Smooth muscle cell (in vitro differentiated cells): ENCODE measurements at regions not wholly inside any gene's neighbourhood (a gene's known extent, or its start where the extent isn't known, plus 50 kb on each side); places are given as distances from the start of the nearest gene placed in this dataset.
"Not testable (repeated sequence)": the region's sequence is repeated elsewhere in the genome, so short reads cannot be mapped to it uniquely, and the experiment has no call there.

Experiments used
- DNase-seq: peaks from one replicate; lab custom pipeline; 2025; ENCODE audit not compliant: unreplicated experiment; lab: John Stamatoyannopoulos, UW
- H2AFZ ChIP-seq: fragments of 200-600 bp; sonication (generic); 2 replicates; pipeline ENCODE4 v1.6.0; 2016; ENCODE audit warnings: antibody characterized with exemption, low read depth, mild to moderate bottlenecking
- H3F3A ChIP-seq: fragments of 200-600 bp; sonication (generic); 2 replicates; pipeline ENCODE4 v1.6.0; 2017; ENCODE audit warnings: antibody characterized with exemption, low read depth
- H3K27ac ChIP-seq: fragments of 200-600 bp; sonication (generic); 2 replicates; pipeline ENCODE4 v1.5.1; 2016; ENCODE audit warnings: low read depth, mild to moderate bottlenecking
- H3K27me3 ChIP-seq: fragments of 200-600 bp; sonication (generic); 2 replicates; pipeline ENCODE4 v1.6.1; 2016; ENCODE audit warnings: low read depth, mild to moderate bottlenecking
- H3K36me3 ChIP-seq: fragments of 200-600 bp; sonication (generic); 2 replicates; pipeline ENCODE4 v1.5.1; 2016; ENCODE audit warnings: low read depth
- H3K4me1 ChIP-seq: fragments of 200-600 bp; sonication (generic); 2 replicates; pipeline ENCODE4 v1.5.1; 2016; ENCODE audit warnings: low read depth
- H3K4me2 ChIP-seq: fragments of 200-600 bp; sonication (generic); 2 replicates; pipeline ENCODE4 v1.6.0; 2016; ENCODE audit warnings: mild to moderate bottlenecking
- H3K4me3 ChIP-seq: fragments of 200-600 bp; sonication (generic); 2 replicates; pipeline ENCODE4 v1.5.1; 2016; ENCODE audit warnings: mild to moderate bottlenecking
- H3K79me2 ChIP-seq: fragments of 200-600 bp; sonication (generic); 2 replicates; pipeline ENCODE4 v1.6.0; 2016; ENCODE audit warnings: low read depth, mild to moderate bottlenecking
- H3K9ac ChIP-seq: fragments of 200-600 bp; sonication (generic); 2 replicates; pipeline ENCODE4 v1.6.0; 2016; ENCODE audit warnings: low read depth
- H3K9me3 ChIP-seq: fragments of 200-600 bp; sonication (generic); replicated peaks from 2 replicates; pipeline ENCODE4 v1.5.1; 2016; ENCODE audit warnings: low read depth
- H4K20me1 ChIP-seq: fragments of 200-600 bp; sonication (generic); 2 replicates; pipeline ENCODE4 v1.6.0; 2016; ENCODE audit warnings: low read depth
- WGBS: methylation state at CpG from one replicate; pipeline ENCODE4 v1.1.7; 2016; ENCODE audit warnings: low lambda C conversion rate; 5-methylcytosine and 5-hydroxymethylcytosine counted together

DNA sequence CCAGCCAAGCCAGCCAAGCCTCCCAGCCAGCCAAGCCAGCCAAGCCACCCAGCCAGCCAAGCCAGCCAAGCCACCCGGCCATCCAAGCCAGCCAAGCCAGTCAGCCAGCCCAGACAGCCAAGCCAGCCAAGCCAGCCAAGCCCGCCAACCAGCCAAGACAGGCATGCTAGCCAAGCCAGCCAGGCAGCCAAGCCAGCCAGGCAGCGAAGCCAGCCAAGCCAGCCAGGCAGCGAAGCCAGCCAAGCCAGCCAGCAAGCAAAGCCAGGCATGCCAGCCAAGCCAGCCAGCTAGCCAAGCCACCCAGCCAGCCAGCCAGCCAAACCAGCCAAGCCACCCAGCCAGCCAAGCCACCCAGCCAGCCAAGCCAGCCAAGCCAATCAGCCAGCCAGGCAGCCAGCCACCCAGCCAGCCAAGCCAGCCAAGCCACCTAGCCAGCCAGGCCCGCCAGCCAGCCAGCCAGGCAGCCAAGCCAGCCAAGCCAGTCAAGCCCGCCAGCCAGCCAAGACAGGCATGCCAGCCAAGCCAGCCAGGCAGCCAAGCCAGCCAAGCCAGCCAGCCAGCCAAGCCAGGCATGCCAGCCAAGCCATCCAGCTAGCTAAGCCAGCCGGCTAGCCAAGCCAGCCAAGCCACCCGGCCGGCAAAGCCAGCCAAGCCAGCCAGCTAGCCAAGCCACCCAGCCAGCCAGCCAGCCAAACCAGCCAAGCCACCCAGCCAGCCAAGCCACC, 318.5 kb upstream of the PLGLB2 start:
- WGBS, result 85% methylated on average over 9 of the region's 9 CpGs

DNA sequence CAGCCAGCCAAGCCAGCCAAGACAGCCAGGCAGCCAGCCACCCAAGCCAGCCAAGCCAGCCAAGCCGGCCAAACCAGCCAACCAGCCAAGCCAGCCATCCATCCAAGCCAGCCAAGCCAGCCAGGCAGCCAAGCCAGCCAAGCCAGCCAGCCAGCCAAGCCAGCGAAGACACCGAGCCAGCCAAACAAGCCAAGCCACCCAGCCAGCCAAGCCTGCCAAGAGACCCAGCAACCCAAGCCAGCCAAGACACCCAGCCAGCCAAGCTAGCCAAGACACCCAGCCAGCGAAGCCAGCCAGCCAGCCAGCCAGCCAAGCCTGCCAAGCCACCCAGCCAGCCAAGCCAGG, 318.0 kb upstream of the PLGLB2 start:
- not testable (repeated sequence) for DNase-seq, H3K27ac ChIP-seq, H2AFZ ChIP-seq, H3K36me3 ChIP-seq, H3K4me3 ChIP-seq, H3K4me2 ChIP-seq, H3K4me1 ChIP-seq, H3K27me3 ChIP-seq, H3F3A ChIP-seq, H3K79me2 ChIP-seq, H3K9me3 ChIP-seq, H3K9ac ChIP-seq, H4K20me1 ChIP-seq
- 96% methylated on average over 4 of the region's 4 CpGs for WGBS

More for the DNA sequence above, 318.5 kb upstream of the PLGLB2 start:
- not testable (repeated sequence) for DNase-seq, H3K4me1 ChIP-seq, H3K9ac ChIP-seq, H3K36me3 ChIP-seq, H3F3A ChIP-seq, H3K4me2 ChIP-seq, H4K20me1 ChIP-seq, H2AFZ ChIP-seq, H3K79me2 ChIP-seq, H3K9me3 ChIP-seq, H3K4me3 ChIP-seq, H3K27me3 ChIP-seq, H3K27ac ChIP-seq

DNA sequence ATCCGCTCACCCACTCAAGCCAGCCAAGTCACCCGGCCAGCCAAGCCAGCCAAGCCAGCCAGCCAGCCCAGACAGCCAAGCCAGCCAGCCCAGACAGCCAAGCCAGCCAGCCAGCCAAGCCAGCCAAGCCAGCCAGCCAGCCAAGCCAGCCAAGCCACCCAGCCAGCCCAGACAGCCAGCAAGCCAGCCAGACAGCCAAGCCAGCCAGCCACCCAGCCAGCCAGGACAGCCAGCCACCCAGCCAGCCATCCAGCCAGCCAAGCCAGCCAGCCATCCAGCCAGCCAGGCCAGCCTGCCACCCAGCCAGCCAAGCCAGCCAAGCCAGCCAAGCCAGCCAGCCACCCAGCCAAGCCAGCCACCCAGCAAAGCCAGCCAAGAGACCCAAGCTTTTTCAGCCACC, 316.8 kb upstream of the PLGLB2 start:
- not testable (repeated sequence) for H4K20me1 ChIP-seq, H3K9me3 ChIP-seq, H3K27ac ChIP-seq, H3K36me3 ChIP-seq, H3K4me2 ChIP-seq, H3F3A ChIP-seq, H2AFZ ChIP-seq, H3K4me3 ChIP-seq, H3K4me1 ChIP-seq, DNase-seq, H3K27me3 ChIP-seq, H3K79me2 ChIP-seq, H3K9ac ChIP-seq
- 100% methylated on average over 2 of the region's 2 CpGs for WGBS

DNA sequence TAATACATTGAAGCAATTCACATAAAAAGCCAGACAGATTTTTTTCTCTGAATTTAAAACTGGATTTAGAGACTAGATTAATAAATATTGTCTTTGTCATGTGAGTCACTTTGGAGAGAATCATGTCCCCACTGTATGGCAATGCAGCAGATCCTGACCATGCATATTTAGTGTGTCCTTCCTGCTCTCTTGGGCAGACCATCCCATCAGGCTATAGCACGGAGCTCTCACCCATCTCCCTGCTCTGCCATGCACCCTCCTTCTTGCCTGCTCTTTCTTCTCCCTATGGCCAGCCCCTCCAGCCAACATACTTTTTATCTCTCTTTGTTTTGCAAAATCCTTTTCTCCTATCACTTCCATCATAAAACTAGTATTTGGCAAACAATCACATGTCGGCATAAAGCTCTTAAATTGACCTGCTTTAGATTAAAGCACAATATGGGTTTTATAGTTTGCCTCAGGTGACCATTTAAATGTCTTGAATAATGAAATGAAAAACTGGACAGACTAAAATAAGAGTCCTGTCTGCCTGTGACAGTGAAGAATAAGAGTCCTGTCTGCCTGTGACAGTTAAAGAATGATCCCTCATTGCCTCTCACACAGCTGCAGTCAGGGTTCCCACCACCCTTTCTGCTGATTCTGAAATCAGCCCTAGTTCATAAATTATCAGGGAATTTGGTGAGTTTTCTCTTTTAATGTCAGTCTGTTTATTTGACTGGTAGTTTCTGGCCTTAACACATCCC, 315.0 kb upstream of the PLGLB2 start:
- not testable (repeated sequence) for H3K79me2 ChIP-seq, DNase-seq, H4K20me1 ChIP-seq, H3F3A ChIP-seq, H3K27me3 ChIP-seq, H3K4me2 ChIP-seq, H3K9ac ChIP-seq, H3K4me1 ChIP-seq, H3K4me3 ChIP-seq, H2AFZ ChIP-seq, H3K36me3 ChIP-seq, H3K27ac ChIP-seq, H3K9me3 ChIP-seq
- WGBS, result 71% methylated on average over 1 of the region's 2 CpGs

DNA sequence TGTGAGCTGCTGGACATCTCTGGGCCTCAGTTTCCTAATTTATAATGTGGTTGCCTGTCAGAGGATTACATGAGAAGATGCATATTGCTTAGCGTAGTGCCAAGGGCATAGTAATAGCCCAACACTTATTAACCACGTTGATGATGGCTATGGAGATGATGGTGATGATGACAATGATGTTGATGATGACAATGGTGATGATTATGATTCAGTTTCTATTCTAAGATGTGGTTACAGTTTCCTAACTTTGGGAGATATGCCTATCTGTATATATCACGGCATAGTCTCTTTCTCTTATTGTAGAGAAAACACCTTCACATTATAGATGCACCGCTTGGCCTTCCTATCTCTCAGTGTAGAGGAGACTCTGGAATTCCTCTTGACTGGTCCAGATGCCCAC, 311.9 kb upstream of the PLGLB2 start:
- H3K4me3 ChIP-seq, H3K36me3 ChIP-seq, H4K20me1 ChIP-seq, H3K9me3 ChIP-seq, DNase-seq, H2AFZ ChIP-seq, H3K4me1 ChIP-seq, H3K79me2 ChIP-seq, H3K27ac ChIP-seq, H3K9ac ChIP-seq, H3F3A ChIP-seq, H3K4me2 ChIP-seq, H3K27me3 ChIP-seq: not testable (repeated sequence)
- 98% methylated on average over 3 of the region's 4 CpGs for WGBS

DNA sequence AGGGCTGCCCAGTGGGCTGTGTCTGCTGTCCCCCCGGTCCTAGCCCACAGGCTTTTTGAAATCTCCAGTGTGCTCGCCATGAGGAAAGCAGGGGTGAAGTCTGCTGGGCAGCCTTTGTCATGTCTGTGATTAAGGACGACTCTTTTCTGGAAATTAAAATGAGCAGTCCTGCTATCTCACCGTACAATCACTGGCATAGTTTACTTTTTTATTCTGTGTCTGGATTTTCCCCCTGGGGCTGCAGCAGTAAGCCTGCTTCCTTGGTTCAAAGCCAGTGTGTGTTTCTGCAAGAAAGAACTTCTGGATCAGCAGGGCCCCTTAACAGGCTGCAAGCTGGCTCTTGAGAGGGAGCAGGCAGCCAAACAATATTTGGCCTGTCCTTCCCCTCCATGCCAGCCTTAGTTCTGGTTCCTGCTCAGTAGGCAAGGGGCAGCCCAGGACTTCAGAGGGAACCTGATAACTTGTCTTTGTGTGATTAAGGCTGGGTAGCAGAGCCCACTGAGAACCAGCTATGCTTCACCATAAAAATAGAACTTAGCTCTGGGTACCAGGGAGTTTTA, 310.1 kb upstream of the PLGLB2 start:
- WGBS, result 33% methylated on average over 3 of the region's 4 CpGs
- not testable (repeated sequence) for H3F3A ChIP-seq, H3K27ac ChIP-seq, H2AFZ ChIP-seq, H3K79me2 ChIP-seq, H3K9ac ChIP-seq, H3K4me1 ChIP-seq, DNase-seq, H3K9me3 ChIP-seq, H3K4me2 ChIP-seq, H4K20me1 ChIP-seq, H3K36me3 ChIP-seq, H3K27me3 ChIP-seq, H3K4me3 ChIP-seq

DNA sequence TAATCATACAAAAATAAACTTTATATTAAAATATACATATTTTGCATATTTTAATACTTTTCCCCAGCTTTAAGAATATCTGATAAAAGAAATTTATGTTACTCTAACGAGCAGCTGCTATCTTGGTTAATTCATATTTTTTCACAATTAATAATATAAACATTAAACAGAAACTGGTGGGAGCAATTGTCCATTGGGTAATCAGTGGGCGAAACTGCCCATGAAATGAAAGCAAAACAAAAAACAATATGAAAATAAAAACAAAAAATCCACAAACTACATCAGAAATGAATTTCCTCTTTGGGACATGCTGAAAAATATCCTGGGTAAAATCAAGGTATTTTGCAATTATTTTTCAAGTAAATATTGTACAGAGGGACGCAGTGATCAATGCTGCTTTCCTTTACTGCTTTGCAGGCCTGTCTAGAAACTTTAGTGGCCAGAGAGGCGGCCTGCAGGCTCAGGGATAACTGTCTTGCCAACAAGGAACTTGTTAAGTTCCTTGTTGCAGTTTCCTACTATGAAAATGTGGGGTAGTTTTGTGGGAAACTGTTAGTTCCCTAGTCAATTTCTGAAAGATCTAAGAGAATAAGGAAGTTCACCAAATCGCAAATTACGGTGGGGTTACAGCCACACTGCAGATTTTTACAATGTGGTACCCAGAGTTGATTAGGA, 309.0 kb upstream of the PLGLB2 start:
- H3K27ac ChIP-seq, H3F3A ChIP-seq, H3K36me3 ChIP-seq, H2AFZ ChIP-seq, H4K20me1 ChIP-seq, H3K4me2 ChIP-seq, DNase-seq, H3K79me2 ChIP-seq, H3K9ac ChIP-seq, H3K9me3 ChIP-seq, H3K27me3 ChIP-seq, H3K4me3 ChIP-seq, H3K4me1 ChIP-seq: not testable (repeated sequence)
- 85% methylated on average over 6 of the region's 6 CpGs for WGBS
